NCI-H1436 (cell line): ENCODE measurements at regions not wholly inside any gene's neighbourhood (a gene's known extent, or its start where the extent isn't known, plus 50 kb on each side); places are given as distances from the start of the nearest gene placed in this dataset.

Experiments used
- DNase-seq: peaks from one replicate; lab custom pipeline; 2025; lab: John Stamatoyannopoulos, UW

GRCh38 chr6:159099961-159100360, 55.2 kb upstream of the TAGAP start:
- DNase-seq, result no peak

- no peak for DNase-seq
Observed at GRCh38 chr6:159099276-159099675, 54.5 kb upstream of the TAGAP start.

- no peak for DNase-seq
Observed at GRCh38 chr6:159098636-159099106, 53.9 kb upstream of the TAGAP start.

GRCh38 chr6:159097256-159097655, 52.5 kb upstream of the TAGAP start:
- DNase-seq, result no peak

- no peak for DNase-seq
Observed at GRCh38 chr6:159095616-159096015, 50.8 kb upstream of the TAGAP start.

- no peak for DNase-seq
Observed at GRCh38 chr6:159094444-159095252, 49.9 kb upstream of the TAGAP start.
